ENCODE measurements at regions not wholly inside any gene's neighbourhood (a gene's known extent, or its start where the extent isn't known, plus 50 kb on each side); places are given as distances from the start of the nearest gene placed in this dataset.

- no peak for DNase-seq (ENCODE audit: low spot score)
Measured at GRCh38 chr2:2692599-2693389, 361.7 kb upstream of the MYT1L start.

DNA sequence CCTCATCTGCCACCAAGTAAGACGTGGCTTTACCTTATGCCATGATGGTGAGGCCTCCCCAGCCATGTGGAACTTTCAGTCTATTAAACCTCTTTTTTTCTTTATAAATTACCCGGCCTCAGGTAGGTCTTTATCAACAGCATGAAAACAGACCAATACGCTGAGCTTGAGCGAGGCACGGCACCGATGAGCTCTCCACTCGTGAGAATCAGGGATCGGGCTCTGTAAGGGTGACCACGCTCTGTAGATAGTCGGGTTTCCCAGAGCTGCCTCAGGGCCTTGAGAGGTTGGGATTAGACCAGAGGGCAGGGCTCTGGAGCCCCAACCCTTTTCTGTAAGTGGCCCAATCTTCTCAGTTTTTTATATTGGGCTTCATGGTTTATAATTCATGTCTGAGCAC, 360.3 kb upstream of the MYT1L start:
- DNase-seq (ENCODE audit: low spot score): no peak

DNA sequence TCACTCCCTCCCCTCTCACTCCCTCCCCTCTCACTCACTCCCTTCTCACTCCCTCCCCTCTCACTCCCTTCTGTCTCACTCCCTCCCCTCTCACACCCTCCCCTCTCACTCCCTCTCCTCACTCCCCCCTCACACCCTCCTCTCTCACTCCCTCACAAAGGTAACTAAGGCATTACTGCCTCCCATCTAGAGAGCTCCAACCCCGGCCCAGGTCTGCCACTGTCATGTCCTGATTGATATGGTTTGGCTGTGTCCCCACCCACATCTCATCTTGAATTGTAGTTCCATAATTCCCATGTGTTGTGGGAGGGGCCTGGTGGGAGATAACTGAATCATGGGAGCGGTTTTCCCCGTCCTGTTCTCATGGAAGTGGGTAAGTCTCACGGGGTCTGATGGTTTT, 359.9 kb upstream of the MYT1L start:
- DNase-seq (ENCODE audit: low spot score): no peak

DNA sequence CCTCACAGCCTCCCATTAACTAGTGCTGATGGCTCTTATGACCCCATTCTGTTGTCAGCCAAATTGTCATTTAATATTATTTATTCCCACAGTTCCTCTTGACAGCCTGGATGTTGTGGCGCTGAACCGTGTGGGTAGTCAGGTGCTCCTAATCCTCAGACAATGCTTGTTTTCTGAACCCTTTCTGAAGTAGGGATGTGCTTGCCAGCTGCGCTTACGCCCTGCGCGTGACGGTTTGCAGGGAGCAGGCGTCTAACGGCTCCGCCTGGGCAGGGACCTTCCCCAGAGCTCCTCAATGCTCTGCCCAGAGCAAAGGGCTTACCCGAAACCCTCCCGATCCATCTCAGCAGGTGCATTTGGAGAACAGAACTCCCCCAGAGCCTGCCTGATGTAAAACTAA, 358.2 kb upstream of the MYT1L start:
- DNase-seq (ENCODE audit: low spot score): no peak

GRCh38 chr2:2688254-2688653, 357.2 kb upstream of the MYT1L start:
- no peak for DNase-seq (ENCODE audit: low spot score)

DNA sequence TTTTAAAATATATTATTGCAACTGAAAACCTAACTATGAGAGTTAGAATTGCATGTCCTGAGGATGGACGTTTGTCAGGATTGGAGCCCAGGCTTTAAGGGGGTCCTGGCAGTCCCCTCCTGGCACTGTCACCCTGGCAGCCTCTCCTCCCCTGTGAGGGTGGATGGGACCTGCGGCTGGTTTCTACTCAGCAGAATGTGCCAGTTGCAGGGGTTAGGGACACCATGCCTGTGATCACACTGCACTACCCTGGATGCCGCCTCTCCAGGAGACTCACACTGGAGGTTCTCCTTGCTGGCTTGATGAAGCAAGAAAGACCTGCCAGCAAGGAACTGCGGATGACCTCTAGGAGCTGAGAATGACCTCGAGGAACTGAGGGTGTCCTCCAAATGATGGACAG, 356.7 kb upstream of the MYT1L start:
- DNase-seq (ENCODE audit: low spot score): no peak

- DNase-seq (ENCODE audit: low spot score): no peak
Measured at GRCh38 chr2:2686222-2686621, 355.1 kb upstream of the MYT1L start.

DNA sequence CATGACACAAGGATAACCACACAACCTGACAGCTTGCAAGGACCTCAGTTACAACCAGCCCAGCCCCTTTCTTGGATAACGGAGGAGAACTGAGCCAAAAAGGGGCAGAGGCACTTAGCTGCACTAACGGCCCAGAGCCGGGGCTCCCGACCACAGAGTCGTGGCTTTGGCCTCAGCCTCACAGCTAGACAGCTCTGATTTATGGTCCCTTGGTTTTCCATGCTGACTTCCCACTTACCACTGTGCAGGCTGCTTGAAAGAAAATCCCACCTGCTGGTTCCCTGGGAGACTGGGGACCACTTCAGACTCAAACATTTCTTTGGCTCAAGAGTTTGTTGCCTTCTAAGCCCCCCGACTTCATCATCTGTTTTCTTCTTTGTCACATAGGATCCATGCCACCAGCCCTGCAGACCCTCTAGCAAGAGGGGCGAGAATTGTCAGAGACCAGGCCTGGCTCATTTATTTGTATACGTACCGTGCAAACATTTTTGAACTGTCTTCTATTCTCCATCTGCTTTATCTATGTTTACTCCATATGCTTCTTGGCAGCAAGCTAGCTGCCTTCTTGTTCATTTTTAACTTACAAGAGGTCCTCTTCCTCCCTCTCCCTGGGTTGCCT, 352.6 kb upstream of the MYT1L start:
- DNase-seq (ENCODE audit: low spot score): no peak

- DNase-seq (ENCODE audit: low spot score): no peak
Measured at GRCh38 chr2:2682700-2683342, 351.7 kb upstream of the MYT1L start.

DNA sequence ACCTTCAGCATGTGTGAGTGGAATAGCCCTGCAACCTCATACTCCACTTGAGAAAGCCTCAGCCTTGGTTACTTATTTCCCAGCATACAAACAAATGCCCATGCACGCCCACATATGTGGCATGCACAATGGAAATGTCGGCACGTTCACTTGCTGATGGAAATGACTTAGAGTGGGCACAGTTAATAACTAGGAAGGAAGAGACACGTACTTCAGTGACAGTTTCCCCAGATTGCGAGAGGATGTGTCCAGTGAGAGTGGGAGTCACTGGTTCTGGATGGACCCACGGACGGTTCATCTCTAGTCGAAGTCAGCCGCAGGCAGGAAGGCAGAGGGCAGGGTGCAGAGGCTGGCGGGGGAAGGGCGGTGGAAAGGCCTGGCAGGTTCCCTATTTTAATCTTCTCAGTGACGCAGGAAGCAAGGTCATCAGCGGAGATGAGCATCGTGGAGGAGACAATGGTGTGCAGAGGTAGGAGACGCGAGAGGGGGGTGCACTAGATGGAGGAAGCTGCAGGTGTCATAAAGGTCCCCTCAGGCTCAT, 350.7 kb upstream of the MYT1L start:
- no peak for DNase-seq (ENCODE audit: low spot score)

DNA sequence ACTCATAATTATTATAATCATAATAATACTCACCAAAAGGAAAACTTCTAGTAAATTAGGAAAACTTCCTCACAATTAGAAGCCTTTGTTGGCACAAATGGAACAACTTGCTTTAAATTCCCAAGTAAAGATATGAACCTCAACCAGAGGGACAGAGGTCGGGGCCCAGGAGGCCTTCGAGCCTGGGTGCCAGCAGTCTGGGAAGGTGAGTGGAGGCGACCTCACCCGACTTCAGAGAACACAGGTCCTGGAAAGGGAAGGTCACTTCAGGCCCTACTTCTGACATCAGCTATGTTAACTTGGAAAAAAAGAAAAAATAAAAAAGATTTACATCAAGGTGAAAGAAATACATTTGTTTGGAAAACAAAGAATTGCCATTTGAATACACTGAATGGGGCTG, 350.0 kb upstream of the MYT1L start:
- DNase-seq (ENCODE audit: low spot score): no peak

DNA sequence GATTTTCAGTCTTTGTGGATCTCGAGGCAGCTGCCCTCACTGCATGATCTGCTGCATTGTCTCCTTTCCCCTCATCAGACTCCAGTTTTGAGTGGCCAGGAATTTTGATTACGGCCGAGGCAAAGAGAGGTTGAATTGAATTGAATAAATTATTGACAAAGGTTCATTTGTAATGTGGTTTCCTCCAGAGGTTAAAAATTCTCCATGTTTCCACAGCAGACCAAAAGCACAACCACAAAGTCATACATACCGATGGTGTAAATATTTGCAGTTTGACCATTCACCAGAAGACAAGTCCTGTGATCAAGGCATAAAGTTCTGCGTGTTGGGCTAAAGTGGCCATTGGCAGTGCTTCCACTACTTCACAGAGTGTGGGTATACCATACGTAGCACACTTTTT, 343.8 kb upstream of the MYT1L start:
- DNase-seq (ENCODE audit: low spot score): no peak

GRCh38 chr2:2673406-2673805, 342.3 kb upstream of the MYT1L start:
- no peak for DNase-seq (ENCODE audit: low spot score)

DNA sequence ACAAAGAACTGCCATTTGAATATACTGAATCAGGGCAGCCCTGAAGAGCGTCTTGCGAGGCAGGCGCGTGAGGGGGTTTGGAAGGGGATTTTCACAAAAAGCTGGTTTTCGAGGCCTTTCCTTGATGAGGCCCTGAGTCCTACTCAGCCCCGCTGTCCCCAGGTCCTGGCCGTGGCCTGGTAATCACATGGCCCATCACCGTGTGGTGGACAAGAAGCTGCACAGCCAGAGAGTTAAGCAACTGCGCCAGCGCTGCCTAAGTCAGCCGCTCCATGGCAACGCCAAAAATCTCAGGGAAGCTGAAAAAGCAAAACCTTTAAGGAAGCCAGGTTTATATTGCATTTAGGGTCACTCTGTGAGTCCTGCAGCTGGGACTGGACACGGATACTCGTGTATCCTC, 341.2 kb upstream of the MYT1L start:
- no peak for DNase-seq (ENCODE audit: low spot score)

DNA sequence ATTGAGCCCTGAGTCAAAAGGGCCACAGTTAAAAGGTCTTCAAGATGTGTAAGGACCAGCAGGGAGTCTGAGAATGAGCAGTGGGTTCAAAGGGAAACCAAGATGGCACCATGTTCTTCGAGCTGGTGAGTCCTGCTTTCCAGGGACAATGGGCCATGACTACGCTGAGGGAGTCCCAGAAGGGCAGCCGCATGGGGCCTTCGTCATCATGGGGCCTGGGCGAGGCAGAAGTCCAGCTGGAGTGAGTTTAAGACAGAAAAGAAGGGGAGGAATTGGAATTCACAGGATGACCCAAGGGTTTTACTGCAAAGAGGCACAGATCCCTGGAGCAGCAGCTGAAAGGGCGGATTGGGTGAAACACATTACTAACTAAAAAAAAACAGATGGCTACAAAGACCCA, 340.8 kb upstream of the MYT1L start:
- no peak for DNase-seq (ENCODE audit: low spot score)

DNA sequence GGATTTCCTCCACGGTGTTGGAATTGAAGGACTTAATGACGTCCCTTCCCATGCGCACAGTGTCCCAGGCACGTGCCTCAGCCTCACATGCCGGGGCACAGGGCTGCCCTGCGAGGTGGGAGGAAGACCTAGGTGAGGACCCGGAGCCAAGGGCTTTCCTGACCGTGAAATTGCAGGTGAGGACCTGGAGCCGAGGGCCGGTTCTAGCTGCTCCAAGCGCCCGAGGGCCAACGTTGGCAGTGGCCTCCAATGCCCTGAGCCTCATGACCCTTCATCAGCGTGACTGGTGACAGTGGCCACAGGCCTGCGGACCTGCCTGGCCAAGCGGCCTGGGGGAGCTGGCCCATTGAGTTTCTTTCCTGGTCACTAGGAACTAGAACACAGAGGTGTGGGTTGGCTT, 338.2 kb upstream of the MYT1L start:
- DNase-seq (ENCODE audit: low spot score): no peak

DNA sequence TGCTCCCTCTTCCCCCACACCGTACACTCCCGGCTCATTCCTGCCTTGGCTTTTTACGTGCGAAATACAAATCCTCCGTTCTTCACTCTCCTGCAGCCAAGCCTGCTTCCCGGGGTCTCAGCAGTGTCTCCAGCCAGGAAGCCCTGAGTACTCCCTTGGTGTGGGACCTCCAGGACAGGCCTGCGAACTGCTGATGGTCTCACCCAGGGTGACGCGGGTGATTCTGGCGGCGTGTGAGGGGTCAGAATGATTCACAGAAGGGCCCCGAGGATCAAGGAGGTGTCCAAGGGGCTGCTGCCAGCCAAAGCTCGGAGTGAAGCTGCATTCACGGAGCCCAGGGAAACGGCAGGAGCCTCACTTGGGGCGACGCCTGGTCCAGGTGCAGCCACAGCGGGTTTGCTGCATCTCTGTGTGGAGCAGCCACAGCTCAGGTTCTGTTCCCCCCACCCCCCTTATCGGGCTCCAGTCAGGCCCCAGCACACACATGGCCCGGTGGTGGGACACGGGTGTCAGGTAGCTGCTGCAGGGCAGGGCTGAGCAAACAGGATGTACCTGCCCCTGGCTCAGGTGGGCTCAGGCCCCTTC, 337.7 kb upstream of the MYT1L start:
- no peak for DNase-seq (ENCODE audit: low spot score)

- DNase-seq (ENCODE audit: low spot score): no peak
Measured at GRCh38 chr2:2667690-2668089, 336.6 kb upstream of the MYT1L start.

DNA sequence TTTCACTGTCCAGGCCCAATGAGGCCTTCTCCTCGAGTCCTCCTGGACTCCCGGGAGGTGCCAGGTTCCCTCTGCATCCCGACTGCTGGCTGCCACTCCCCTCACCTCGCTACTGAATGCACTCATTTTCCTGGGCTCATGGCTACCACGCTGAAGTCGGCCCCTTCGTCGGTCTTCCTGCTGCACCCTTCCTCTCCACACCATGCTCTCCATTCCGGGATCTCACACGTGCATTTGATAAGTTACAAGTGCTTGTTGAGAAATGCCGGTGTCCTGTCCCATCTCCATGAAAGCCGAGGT, 334.7 kb upstream of the MYT1L start:
- DNase-seq (ENCODE audit: low spot score): no peak

- DNase-seq (ENCODE audit: low spot score): no peak
Measured at GRCh38 chr2:2664989-2665833, 334.1 kb upstream of the MYT1L start.

DNA sequence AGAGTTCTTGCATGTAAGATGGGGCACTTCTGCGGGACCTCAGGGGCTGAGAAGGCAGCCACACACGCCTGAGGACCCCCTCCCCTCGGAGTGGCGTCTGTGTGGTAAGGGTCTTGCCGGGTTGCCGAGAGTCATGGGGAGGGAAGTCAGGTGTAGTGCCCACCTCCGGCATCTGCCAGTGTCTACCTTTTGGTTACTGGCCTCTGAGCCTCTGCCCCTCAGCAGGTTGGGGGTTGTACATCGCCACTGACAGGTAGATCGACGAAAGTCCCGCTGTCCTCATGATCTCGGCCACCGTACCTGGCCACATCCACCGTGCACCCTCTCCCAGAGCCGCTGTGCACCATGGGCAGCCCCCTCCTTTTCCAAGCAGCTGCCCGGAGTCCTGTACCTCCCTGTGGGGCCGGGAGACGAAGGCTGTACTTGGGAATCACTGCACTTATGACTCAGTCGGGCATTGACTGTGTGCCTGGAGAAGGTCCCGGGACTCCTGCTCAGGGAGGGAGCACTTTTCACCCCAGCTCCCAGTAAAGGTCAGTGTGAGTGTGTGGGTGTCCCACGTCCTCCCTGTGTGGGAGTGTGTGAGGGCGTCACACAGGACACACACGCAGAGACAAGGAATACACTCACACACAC, 332.4 kb upstream of the MYT1L start:
- no peak for DNase-seq (ENCODE audit: low spot score)

Measured in CD4-positive, alpha-beta T cell treated with Interleukin-2 at 100 ng/mL for 4 hours (primary cell).